Mucosa of rectum (tissue), 2 donors: ENCODE measurements at regions not wholly inside any gene's neighbourhood (a gene's known extent, or its start where the extent isn't known, plus 50 kb on each side); places are given as distances from the start of the nearest gene placed in this dataset.

Source experiments
- H3K27ac ChIP-seq, 2 donors: one replicate each; pipeline ENCODE4 v1.7.0; 2013; ENCODE audit warnings: inconsistent platforms in 2 of 2, low read depth in 2 of 2, low read length in 2 of 2
- H3K27me3 ChIP-seq, 2 donors: one replicate each; pipeline ENCODE4 v1.7.0; 2013; ENCODE audit warnings: low read length in 2 of 2; ENCODE audit not compliant: control insufficient read depth in 2 of 2, insufficient read depth in 2 of 2
- H3K36me3 ChIP-seq, 2 donors: one replicate each; pipeline ENCODE4 v1.7.0; 2013; ENCODE audit warnings: low read length in 2 of 2; ENCODE audit not compliant: control insufficient read depth in 2 of 2, insufficient read depth in 2 of 2
- H3K4me1 ChIP-seq, 2 donors: one replicate each; pipeline ENCODE4 v1.7.0; 2013; ENCODE audit warnings: low read length in 2 of 2, mild to moderate bottlenecking in 1 of 2; ENCODE audit not compliant: control insufficient read depth in 2 of 2, insufficient read depth in 2 of 2
- H3K4me3 ChIP-seq, 2 donors: one replicate each; pipeline ENCODE4 v1.7.0; 2013; ENCODE audit warnings: low read length in 2 of 2
- H3K9ac ChIP-seq, 2 donors: one replicate each; pipeline ENCODE4 v1.7.0; 2013; ENCODE audit warnings: low read length in 2 of 2, low read depth in 1 of 2, mild to moderate bottlenecking in 1 of 2
- H3K9me3 ChIP-seq, 2 donors: one replicate each; pipeline ENCODE4 v1.7.0; 2013; ENCODE audit warnings: low read length in 2 of 2; ENCODE audit not compliant: control insufficient read depth in 2 of 2
- donor health status: healthy.
- donor health status: Normal muscosa, but diverticular disease.

- H3K36me3 ChIP-seq, result no peaks in the 10 kb centered on the region
- no peak overlapping the region for H3K27ac ChIP-seq
- H3K9me3 ChIP-seq, result no peaks in the 10 kb centered on the region
- no peak overlapping the region for H3K9ac ChIP-seq
- H3K4me1 ChIP-seq, result no peaks in the 10 kb centered on the region
- no peak overlapping the region for H3K4me3 ChIP-seq
- H3K27me3 ChIP-seq, result no peaks in the 10 kb centered on the region
These were observed 269.5 kb downstream of the CNTN3 start for GRCh38 chr3:74344865-74345440.

GRCh38 chr3:74343391-74343790, 271.1 kb downstream of the CNTN3 start:
- no peaks in the 10 kb centered on the region for H3K9me3 ChIP-seq
- H3K27me3 ChIP-seq, result no peaks in the 10 kb centered on the region
- no peak overlapping the region for H3K27ac ChIP-seq
- no peak overlapping the region for H3K9ac ChIP-seq
- no peak overlapping the region for H3K4me3 ChIP-seq
- H3K4me1 ChIP-seq, result no peaks in the 10 kb centered on the region
- no peaks in the 10 kb centered on the region for H3K36me3 ChIP-seq

- Histone ChIP-seq H3K4me3 (no peak overlapping the region), H3K9ac (no peak overlapping the region), H3K9me3 (no peaks in the 10 kb centered on the region), H3K27ac (no peak overlapping the region), H3K4me1 (no peaks in the 10 kb centered on the region), H3K27me3 (no peaks in the 10 kb centered on the region), H3K36me3 (peaks cover 0 to 10% of the 10 kb centered on the region in 2 donors)
These were observed 275.5 kb downstream of the CNTN3 start for GRCh38 chr3:74338998-74339397.

DNA sequence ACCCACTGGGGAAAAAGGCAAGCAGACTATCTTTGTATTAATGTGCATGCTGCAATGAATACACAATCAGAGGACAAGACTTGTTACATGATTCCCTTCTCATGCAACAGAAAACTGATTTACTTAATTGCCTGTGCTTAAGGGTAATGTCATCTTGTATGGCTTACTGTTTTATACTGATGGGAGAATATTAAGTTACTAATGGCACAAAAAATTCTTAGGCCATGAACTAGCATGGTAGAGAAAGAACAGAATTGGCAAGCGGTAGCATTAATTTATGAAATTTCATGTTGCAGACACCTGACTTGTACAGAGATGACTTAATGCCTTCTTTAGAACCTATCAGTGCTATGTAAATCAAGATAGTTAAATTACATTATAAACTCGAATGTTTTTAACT, 282.3 kb downstream of the CNTN3 start:
- Histone ChIP-seq H3K4me3 (no peak overlapping the region), H3K9me3 (no peaks in the 10 kb centered on the region), H3K4me1 (no peaks in the 10 kb centered on the region), H3K36me3 (peaks cover 0 to 10% of the 10 kb centered on the region in 2 donors), H3K27me3 (no peaks in the 10 kb centered on the region), H3K9ac (no peak overlapping the region), H3K27ac (no peak overlapping the region)

- no peak overlapping the region for H3K9ac ChIP-seq
These were observed 282.7 kb downstream of the CNTN3 start for GRCh38 chr3:74331711-74332110.

DNA sequence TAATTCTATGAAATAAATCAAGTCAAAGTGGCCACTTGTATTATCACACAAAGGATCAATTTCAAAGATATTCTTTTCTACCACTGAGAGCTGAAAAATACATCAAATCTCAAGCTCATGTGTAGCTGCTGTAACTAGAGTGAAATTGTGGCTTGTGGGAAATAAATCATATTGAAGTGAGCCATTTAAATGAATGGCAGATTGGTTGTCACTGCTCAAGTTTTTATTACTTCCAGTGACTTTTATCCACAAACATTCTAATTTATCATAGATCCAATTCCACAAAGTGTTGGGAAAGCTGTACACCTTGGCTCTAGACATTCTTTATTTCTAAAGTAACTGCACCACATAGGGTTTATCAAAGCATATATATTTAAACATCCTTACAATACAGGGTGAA, 285.4 kb downstream of the CNTN3 start:
- H3K9me3 ChIP-seq, result no peaks in the 10 kb centered on the region
- no peak overlapping the region for H3K27ac ChIP-seq
- H3K4me3 ChIP-seq, result no peak overlapping the region
- H3K36me3 ChIP-seq, result no peaks in the 10 kb centered on the region
- no peaks in the 10 kb centered on the region for H3K4me1 ChIP-seq
- H3K9ac ChIP-seq, result no peak overlapping the region
- no peaks in the 10 kb centered on the region for H3K27me3 ChIP-seq

More at GRCh38 chr3:74331711-74332110, 282.7 kb downstream of the CNTN3 start:
- Histone ChIP-seq H3K4me1 (no peaks in the 10 kb centered on the region), H3K9me3 (no peaks in the 10 kb centered on the region), H3K27me3 (no peaks in the 10 kb centered on the region), H3K36me3 (peaks cover 0 to 10% of the 10 kb centered on the region in 2 donors), H3K27ac (no peak overlapping the region), H3K4me3 (no peak overlapping the region)

DNA sequence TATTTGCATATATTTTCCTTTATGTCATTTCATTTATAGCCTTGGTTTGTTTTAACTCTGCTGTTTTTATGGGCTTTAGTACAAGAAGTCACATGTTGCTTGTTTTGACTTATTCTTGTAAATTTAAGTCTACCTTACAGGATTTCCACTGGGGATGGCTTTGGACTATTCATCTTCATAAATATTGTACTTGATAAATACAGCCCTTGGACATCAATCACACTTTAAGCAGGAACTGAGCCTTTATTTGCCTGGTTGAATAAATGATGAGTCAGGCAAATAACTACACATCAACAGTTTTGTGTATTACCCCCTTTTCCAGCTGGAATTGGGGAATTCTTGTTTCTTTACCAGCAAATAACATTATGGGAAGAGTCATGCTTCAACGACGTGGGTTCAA, 286.0 kb downstream of the CNTN3 start:
- Histone ChIP-seq H3K9me3 (no peaks in the 10 kb centered on the region), H3K4me3 (no peak overlapping the region), H3K27ac (no peak overlapping the region), H3K27me3 (no peaks in the 10 kb centered on the region), H3K9ac (no peak overlapping the region), H3K36me3 (no peaks in the 10 kb centered on the region), H3K4me1 (no peaks in the 10 kb centered on the region)

DNA sequence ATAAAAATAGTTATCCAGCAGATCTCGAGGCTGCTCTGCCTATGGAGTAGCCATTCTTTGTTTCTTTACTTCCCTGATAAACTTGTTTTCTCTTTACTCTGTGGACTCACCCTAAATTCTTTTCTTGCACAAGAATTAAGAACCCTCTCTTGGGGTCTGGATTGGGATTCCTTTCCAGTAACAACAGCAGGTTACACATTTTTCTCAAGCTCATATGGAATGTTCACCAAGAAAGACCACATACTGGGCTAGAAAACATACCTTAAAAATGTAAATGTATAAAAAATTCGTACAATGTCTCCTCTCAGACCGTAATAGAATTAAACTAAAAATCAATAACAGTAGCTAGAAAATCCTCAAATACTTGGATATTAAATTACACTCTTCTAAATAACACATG, 299.2 kb downstream of the CNTN3 start:
- Histone ChIP-seq H3K9me3 (no peaks in the 10 kb centered on the region), H3K4me3 (no peak overlapping the region), H3K4me1 (no peaks in the 10 kb centered on the region), H3K27me3 (no peaks in the 10 kb centered on the region), H3K9ac (no peak overlapping the region), H3K27ac (no peak overlapping the region), H3K36me3 (no peaks in the 10 kb centered on the region)

DNA sequence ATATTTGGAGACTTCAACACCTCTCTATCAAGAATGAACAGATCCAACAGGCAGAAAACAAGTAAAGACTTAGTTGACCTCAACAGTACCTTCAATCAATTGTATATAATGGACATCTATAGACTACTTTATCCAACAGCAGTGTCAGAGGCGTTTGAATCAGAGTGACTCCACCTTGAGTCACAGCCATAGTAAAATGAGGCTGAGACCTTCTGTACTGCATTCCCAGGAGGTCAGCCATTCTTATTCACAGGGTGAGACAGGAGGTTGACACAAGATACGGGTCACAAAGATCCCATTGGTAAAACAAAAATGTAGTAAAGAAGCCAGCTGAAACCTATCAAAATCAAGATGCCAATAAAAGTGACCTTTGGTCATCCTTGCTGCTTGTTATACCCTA, 299.8 kb downstream of the CNTN3 start:
- no peak overlapping the region for H3K9ac ChIP-seq
- H3K27me3 ChIP-seq, result no peaks in the 10 kb centered on the region
- no peaks in the 10 kb centered on the region for H3K36me3 ChIP-seq
- H3K4me3 ChIP-seq, result no peak overlapping the region
- no peak overlapping the region for H3K27ac ChIP-seq
- no peaks in the 10 kb centered on the region for H3K9me3 ChIP-seq
- no peaks in the 10 kb centered on the region for H3K4me1 ChIP-seq

DNA sequence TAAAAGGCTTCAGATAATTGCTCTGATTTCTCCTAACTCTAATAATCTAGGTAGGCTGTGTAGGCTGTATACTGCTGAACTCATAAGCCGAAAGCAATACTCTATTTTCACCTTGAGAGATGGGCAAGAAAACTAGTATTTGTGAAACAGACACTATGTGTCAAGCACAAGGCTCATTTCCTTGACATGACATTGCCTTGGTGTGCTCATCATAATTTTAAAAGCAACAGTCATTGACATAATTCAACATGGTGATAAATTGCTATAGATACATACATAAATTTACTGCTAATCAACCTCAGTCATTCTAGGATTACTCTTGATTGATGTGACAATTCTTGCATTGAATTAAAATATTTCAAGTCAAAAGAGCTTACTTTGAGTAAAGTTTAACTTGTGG, 304.7 kb downstream of the CNTN3 start:
- no peaks in the 10 kb centered on the region for H3K36me3 ChIP-seq
- H3K9me3 ChIP-seq, result no peaks in the 10 kb centered on the region
- no peak overlapping the region for H3K9ac ChIP-seq
- H3K27me3 ChIP-seq, result no peaks in the 10 kb centered on the region
- H3K4me3 ChIP-seq, result no peak overlapping the region
- H3K4me1 ChIP-seq, result no peaks in the 10 kb centered on the region
- H3K27ac ChIP-seq, result no peak overlapping the region

DNA sequence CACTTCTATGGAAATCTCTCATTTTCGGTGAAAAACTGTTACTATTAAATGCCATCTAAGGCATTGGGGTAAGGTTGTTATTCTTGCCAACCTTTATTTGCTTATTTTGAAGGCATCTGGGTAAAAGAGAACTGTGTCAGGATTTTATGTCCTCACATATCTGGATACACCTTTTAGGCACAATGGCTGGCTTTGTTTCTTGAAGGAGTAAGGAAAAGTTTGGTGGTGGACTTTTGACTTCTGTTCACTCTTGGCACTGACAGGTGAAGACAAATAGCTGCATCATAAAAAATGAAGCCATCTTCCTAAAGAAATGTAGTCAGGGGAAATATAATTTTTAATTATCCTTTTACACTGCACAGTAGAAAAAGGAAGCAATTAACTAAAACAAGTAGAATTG, 310.0 kb downstream of the CNTN3 start:
- Histone ChIP-seq H3K36me3 (peaks cover 0 to 4% of the 10 kb centered on the region in 2 donors), H3K9ac (no peak overlapping the region), H3K27ac (no peak overlapping the region), H3K27me3 (no peaks in the 10 kb centered on the region), H3K9me3 (no peaks in the 10 kb centered on the region), H3K4me3 (no peak overlapping the region), H3K4me1 (peaks cover 0 to 3% of the 10 kb centered on the region in 2 donors)
